GM12864 (cell line): ENCODE measurements at regions not wholly inside any gene's neighbourhood (a gene's known extent, or its start where the extent isn't known, plus 50 kb on each side); places are given as distances from the start of the nearest gene placed in this dataset.

Experiments
- DNase-seq: peaks from one replicate; pipeline ENCODE4 v3.0.0-alpha.2; 2011; ENCODE audit warnings: low read depth
- H3K4me3 ChIP-seq: 2 replicates; pipeline ENCODE4 v1.5.1; 2011; ENCODE audit warnings: mild to moderate bottlenecking, low read depth, low read length, control low read depth
- CTCF ChIP-seq: IDR thresholded peaks from 2 replicates; pipeline ENCODE4 v1.5.1; 2011; ENCODE audit warnings: low read depth, mild to moderate bottlenecking, moderate library complexity, low read length, control low read depth, inconsistent platforms; ENCODE audit errors: missing control alignments

- H3K4me3 ChIP-seq: no peak overlapping the region
- TF ChIP-seq CTCF: no peak
- DNase-seq: no peak
These were observed 68.1 kb upstream of the GRXCR1 start for GRCh38 chr4:42824278-42824977.

GRCh38 chr4:42821230-42821629 lies 71.3 kb upstream of the GRXCR1 start:
- H3K4me3 ChIP-seq: no peak overlapping the region

GRCh38 chr4:42819863-42820514 lies 72.5 kb upstream of the GRXCR1 start:
- DNase-seq: no peak
- no peak overlapping the region for H3K4me3 ChIP-seq
- no peak for TF ChIP-seq CTCF

More at GRCh38 chr4:42821230-42821629, 71.3 kb upstream of the GRXCR1 start:
- no peak for DNase-seq
- TF ChIP-seq CTCF: no peak

- TF ChIP-seq CTCF: no peak
- no peak overlapping the region for H3K4me3 ChIP-seq
- no peak for DNase-seq
These were observed 74.6 kb upstream of the GRXCR1 start for GRCh38 chr4:42817913-42818312.

GRCh38 chr4:42816880-42817400 lies 75.6 kb upstream of the GRXCR1 start:
- no peak overlapping the region for H3K4me3 ChIP-seq
- DNase-seq: no peak
- no peak for TF ChIP-seq CTCF

GRCh38 chr4:42816189-42816879 lies 76.2 kb upstream of the GRXCR1 start:
- DNase-seq: no peak

More at GRCh38 chr4:42816189-42816879, 76.2 kb upstream of the GRXCR1 start:
- no peak for TF ChIP-seq CTCF
- no peak overlapping the region for H3K4me3 ChIP-seq
